HL-60 (cell line): ENCODE measurements at regions not wholly inside any gene's neighbourhood (a gene's known extent, or its start where the extent isn't known, plus 50 kb on each side); places are given as distances from the start of the nearest gene placed in this dataset.

Source experiments
- CTCF ChIP-seq: IDR thresholded peaks from one replicate; pipeline ENCODE4 v1.5.1; 2011; ENCODE audit warnings: low read length, control low read depth, inconsistent platforms; ENCODE audit not compliant: insufficient read depth
- GABPA ChIP-seq: IDR thresholded peaks from 2 replicates; pipeline ENCODE4 v1.6.1; 2012; ENCODE audit warnings: low read depth

- TF ChIP-seq CTCF, result no peak
- no peak for TF ChIP-seq GABPA
Measured at GRCh38 chr18:78908462-78909260, 71.0 kb upstream of the SALL3 start.
